Naive B cell (primary cell): ENCODE measurements at regions not wholly inside any gene's neighbourhood (a gene's known extent, or its start where the extent isn't known, plus 50 kb on each side); places are given as distances from the start of the nearest gene placed in this dataset.
"Not testable (repeated sequence)": the region's sequence is repeated elsewhere in the genome, so short reads cannot be mapped to it uniquely, and the experiment has no call there.

Source experiments
- ATAC-seq, 2 donors: fragments of 150-1000 bp; cut with Tn5 transposase; 2 replicates each; pipeline ENCODE4 v1.10.0; 2021; ENCODE audit warnings: low read depth in 2 of 2, mild to moderate bottlenecking in 2 of 2, moderate library complexity in 2 of 2
- DNase-seq: peaks from one replicate; pipeline ENCODE4 v3.0.0; 2022
- H3K27ac Mint-ChIP-seq, 6 donors: one replicate each; pipeline ENCODE4 v1.8.0; 2020 to 2022; ENCODE audit warnings: mild to moderate bottlenecking in 6 of 6, mixed read lengths in 6 of 6, moderate library complexity in 5 of 6, inconsistent platforms in 2 of 6
- H3K27me3 Mint-ChIP-seq, 3 donors: one replicate each; pipeline ENCODE4 v1.8.0; 2021 to 2022; ENCODE audit warnings: mixed read lengths in 3 of 3, mild to moderate bottlenecking in 1 of 3
- H3K36me3 Mint-ChIP-seq, 2 donors: one replicate each; pipeline ENCODE4 v1.8.0; 2020 to 2022; ENCODE audit warnings: mixed read lengths in 2 of 2, inconsistent platforms in 1 of 2, mild to moderate bottlenecking in 1 of 2
- H3K4me1 Mint-ChIP-seq, 3 donors: one replicate each; pipeline ENCODE4 v1.8.0; 2020 to 2022; ENCODE audit warnings: mixed read lengths in 3 of 3, inconsistent platforms in 1 of 3, mild to moderate bottlenecking in 1 of 3, moderate library complexity in 1 of 3
- H3K4me3 Mint-ChIP-seq, 8 donors: one replicate each; pipeline ENCODE4 v1.8.0; 2020 to 2022; ENCODE audit warnings: mild to moderate bottlenecking in 8 of 8, mixed read lengths in 8 of 8, moderate library complexity in 8 of 8, inconsistent platforms in 2 of 8
- H3K9me3 Mint-ChIP-seq, 7 donors: one replicate each; pipeline ENCODE4 v1.8.0; 2020 to 2022; ENCODE audit warnings: mixed read lengths in 7 of 7, mild to moderate bottlenecking in 5 of 7, inconsistent platforms in 2 of 7, moderate library complexity in 1 of 7

- ATAC-seq: no peak
- Mint-ChIP-seq H3K9me3 (no peaks in the 10 kb centered on the region), H3K27ac (no peak overlapping the region)
These were observed 1394.2 kb upstream of the PCDH7 start for GRCh38 chr4:29326004-29326403.

GRCh38 chr4:29326816-29327215 lies 1393.4 kb upstream of the PCDH7 start:
- no peak overlapping the region for H3K4me3 Mint-ChIP-seq
- H3K27me3 Mint-ChIP-seq: no peaks in the 10 kb centered on the region
- H3K4me1 Mint-ChIP-seq: no peaks in the 10 kb centered on the region
- DNase-seq: no peak
- H3K9me3 Mint-ChIP-seq: no peaks in the 10 kb centered on the region
- no peak for ATAC-seq
- no peaks in the 10 kb centered on the region for H3K36me3 Mint-ChIP-seq
- no peak overlapping the region for H3K27ac Mint-ChIP-seq

More at GRCh38 chr4:29326004-29326403, 1394.2 kb upstream of the PCDH7 start:
- DNase-seq: no peak
- Mint-ChIP-seq H3K4me3 (no peak overlapping the region), H3K4me1 (no peaks in the 10 kb centered on the region), H3K27me3 (no peaks in the 10 kb centered on the region), H3K36me3 (no peaks in the 10 kb centered on the region)

- DNase-seq: no peak
These were observed 1383.3 kb upstream of the PCDH7 start for GRCh38 chr4:29336861-29337260.

GRCh38 chr4:29372971-29373370 lies 1347.2 kb upstream of the PCDH7 start:
- H3K36me3 Mint-ChIP-seq: no peaks in the 10 kb centered on the region
- peaks cover 0 to 11% (median 3%) of the 10 kb centered on the region in 7 donors for H3K9me3 Mint-ChIP-seq

More at GRCh38 chr4:29336861-29337260, 1383.3 kb upstream of the PCDH7 start:
- no peaks in the 10 kb centered on the region for H3K4me1 Mint-ChIP-seq
- H3K9me3 Mint-ChIP-seq: peaks cover 0 to 12% (median 5%) of the 10 kb centered on the region in 7 donors
- no peak overlapping the region for H3K4me3 Mint-ChIP-seq
- H3K27me3 Mint-ChIP-seq: no peaks in the 10 kb centered on the region
- no peaks in the 10 kb centered on the region for H3K36me3 Mint-ChIP-seq
- no peak for ATAC-seq
- no peak overlapping the region for H3K27ac Mint-ChIP-seq

GRCh38 chr4:29375716-29376115 lies 1344.5 kb upstream of the PCDH7 start:
- Mint-ChIP-seq H3K4me3 (no peak overlapping the region), H3K4me1 (no peaks in the 10 kb centered on the region), H3K27ac (no peak overlapping the region), H3K9me3 (peaks cover 0 to 5% (median 2%) of the 10 kb centered on the region in 7 donors), H3K27me3 (no peaks in the 10 kb centered on the region), H3K36me3 (no peaks in the 10 kb centered on the region)
- ATAC-seq: no peak
- DNase-seq: no peak

More at GRCh38 chr4:29372971-29373370, 1347.2 kb upstream of the PCDH7 start:
- Mint-ChIP-seq H3K27ac (no peak overlapping the region), H3K4me3 (no peak overlapping the region), H3K4me1 (no peaks in the 10 kb centered on the region), H3K27me3 (no peaks in the 10 kb centered on the region)
- ATAC-seq (no peak), DNase-seq (no peak)

GRCh38 chr4:29378237-29378636 lies 1341.9 kb upstream of the PCDH7 start:
- H3K27me3 Mint-ChIP-seq, H3K27ac Mint-ChIP-seq, H3K36me3 Mint-ChIP-seq, ATAC-seq, H3K4me1 Mint-ChIP-seq, DNase-seq, H3K9me3 Mint-ChIP-seq, H3K4me3 Mint-ChIP-seq: not testable (repeated sequence)

GRCh38 chr4:29390921-29391320 lies 1329.2 kb upstream of the PCDH7 start:
- Mint-ChIP-seq H3K27me3 (no peaks in the 10 kb centered on the region), H3K4me3 (no peak overlapping the region), H3K9me3 (peaks cover 2 to 26% (median 10%) of the 10 kb centered on the region in 7 donors), H3K36me3 (no peaks in the 10 kb centered on the region), H3K4me1 (no peaks in the 10 kb centered on the region), H3K27ac (no peak overlapping the region)
- ATAC-seq (no peak), DNase-seq (no peak)

- DNase-seq (no peak), ATAC-seq (no peak)
- no peaks in the 10 kb centered on the region for H3K36me3 Mint-ChIP-seq
- no peaks in the 10 kb centered on the region for H3K4me1 Mint-ChIP-seq
- H3K4me3 Mint-ChIP-seq: no peak overlapping the region
- H3K27ac Mint-ChIP-seq: no peak overlapping the region
- H3K9me3 Mint-ChIP-seq: peaks cover 0 to 9% (median 2%) of the 10 kb centered on the region in 7 donors
- no peaks in the 10 kb centered on the region for H3K27me3 Mint-ChIP-seq
These were observed 1315.1 kb upstream of the PCDH7 start for GRCh38 chr4:29405116-29405515.

- H3K36me3 Mint-ChIP-seq: no peaks in the 10 kb centered on the region
- no peaks in the 10 kb centered on the region for H3K27me3 Mint-ChIP-seq
- no peak for ATAC-seq
- no peak for DNase-seq
- peaks cover 0 to 14% (median 0%) of the 10 kb centered on the region in 7 donors for H3K9me3 Mint-ChIP-seq
- no peak overlapping the region for H3K4me3 Mint-ChIP-seq
- H3K4me1 Mint-ChIP-seq: no peaks in the 10 kb centered on the region
- no peak overlapping the region for H3K27ac Mint-ChIP-seq
These were observed 1304.4 kb upstream of the PCDH7 start for GRCh38 chr4:29415771-29416170.

- ATAC-seq (no peak), DNase-seq (no peak)
- H3K36me3 Mint-ChIP-seq: no peaks in the 10 kb centered on the region
- peaks cover 0 to 6% (median 0%) of the 10 kb centered on the region in 7 donors for H3K9me3 Mint-ChIP-seq
- H3K27ac Mint-ChIP-seq: no peak overlapping the region
- no peaks in the 10 kb centered on the region for H3K27me3 Mint-ChIP-seq
- no peak overlapping the region for H3K4me3 Mint-ChIP-seq
- no peaks in the 10 kb centered on the region for H3K4me1 Mint-ChIP-seq
These were observed 1296.1 kb upstream of the PCDH7 start for GRCh38 chr4:29423836-29424721.

GRCh38 chr4:29453303-29453820 lies 1266.8 kb upstream of the PCDH7 start:
- Mint-ChIP-seq H3K27me3 (no peaks in the 10 kb centered on the region), H3K4me3 (no peak overlapping the region), H3K36me3 (no peaks in the 10 kb centered on the region), H3K27ac (no peak overlapping the region), H3K9me3 (peaks cover 0 to 9% (median 2%) of the 10 kb centered on the region in 7 donors), H3K4me1 (no peaks in the 10 kb centered on the region)
- DNase-seq (no peak), ATAC-seq (no peak)

- no peak for DNase-seq
- H3K27ac Mint-ChIP-seq: no peak overlapping the region
- no peaks in the 10 kb centered on the region for H3K36me3 Mint-ChIP-seq
- H3K4me1 Mint-ChIP-seq: no peaks in the 10 kb centered on the region
- H3K4me3 Mint-ChIP-seq: no peak overlapping the region
- peaks cover 0 to 14% (median 3%) of the 10 kb centered on the region in 7 donors for H3K9me3 Mint-ChIP-seq
- H3K27me3 Mint-ChIP-seq: no peaks in the 10 kb centered on the region
- no peak for ATAC-seq
These were observed 1260.2 kb upstream of the PCDH7 start for GRCh38 chr4:29459926-29460325.

GRCh38 chr4:29467044-29467717 lies 1253.0 kb upstream of the PCDH7 start:
- no peak for ATAC-seq
- H3K9me3 Mint-ChIP-seq: peaks cover 0 to 10% (median under 1%) of the 10 kb centered on the region in 7 donors
- DNase-seq: no peak
- H3K36me3 Mint-ChIP-seq: no peaks in the 10 kb centered on the region
- H3K4me3 Mint-ChIP-seq: no peak overlapping the region
- H3K27ac Mint-ChIP-seq: no peak overlapping the region
- no peaks in the 10 kb centered on the region for H3K4me1 Mint-ChIP-seq
- H3K27me3 Mint-ChIP-seq: no peaks in the 10 kb centered on the region
